Psoas muscle (tissue), 7 donors: ENCODE measurements at regions not wholly inside any gene's neighbourhood (a gene's known extent, or its start where the extent isn't known, plus 50 kb on each side); places are given as distances from the start of the nearest gene placed in this dataset.

Experiments
- ATAC-seq, 4 donors: fragments of 200-7000 bp; cut with Tn5 transposase; one replicate each; pipeline ENCODE4 v1.9.1; 2020; ENCODE audit warnings: moderate library complexity in 3 of 4, mild to moderate bottlenecking in 2 of 4
- DNase-seq, 2 donors: peaks; one replicate each; pipeline ENCODE4 v3.0.0-alpha.2; 2020
- H3K27ac ChIP-seq: fragments of 200-600 bp; one replicate; pipeline ENCODE4 v1.8.0; 2022
- H3K27me3 ChIP-seq, 3 donors: fragments of 200-600 bp in 1 of 3; one replicate each; pipeline versions ENCODE4 v1.6.1 to v1.8.0; 2013 to 2022; ENCODE audit warnings: low read length in 2 of 3, mild to moderate bottlenecking in 2 of 3, moderate library complexity in 1 of 3; ENCODE audit not compliant: insufficient read depth in 3 of 3
- H3K36me3 ChIP-seq, 2 donors: fragments of 200-600 bp in 1 of 2; one replicate each; pipeline versions ENCODE4 v1.6.1 to v1.8.0; 2013 to 2022; ENCODE audit warnings: low read depth in 1 of 2, mild to moderate bottlenecking in 1 of 2, moderate library complexity in 1 of 2; ENCODE audit not compliant: insufficient read depth in 1 of 2
- H3K4me1 ChIP-seq: fragments of 200-600 bp; one replicate; pipeline ENCODE4 v1.8.0; 2022
- H3K4me3 ChIP-seq: fragments of 200-600 bp; one replicate; pipeline ENCODE4 v1.8.0; 2022; ENCODE audit warnings: mild to moderate bottlenecking
- H3K9me3 ChIP-seq: fragments of 200-600 bp; one replicate; pipeline ENCODE4 v1.8.0; 2022
- CTCF ChIP-seq: fragments of 200-600 bp; IDR thresholded peaks from one replicate; pipeline ENCODE4 v1.8.0; 2022; ENCODE audit warnings: antibody characterized with exemption
- WGBS, 3 donors: extraction: QIAGEN DNeasy Blood & Tissue Kit; methylation state at CpG; one replicate each; pipeline versions ENCODE4 v1.1.6 to v1.1.7; 2013; 5-methylcytosine and 5-hydroxymethylcytosine counted together
- intact Hi-C, 2 donors: fragments of 100-400 bp; cut with DNase I; formaldehyde crosslinking; loops; one replicate each; pipeline versions ENCODE4 v1.11.0 to v1.14.2; 2022
- donor health status: healthy with polysubstance abuse.
- donor health status: DM: no; HTN: no; CAD: no; lungs with moderate emphysema.
- donor health status: Bipolar disorder and iron deficiency.
- donor health status: healthy.
- donor health status: DM: yes; HTN: yes; CAD: no.
- donor health status: DM: no; HTN: no; CAD: no.
- donor health status: DM: yes; HTN: yes; CAD: no.

GRCh38 chr15:62390791-62391640 lies 225.9 kb upstream of the C2CD4B start:
- Histone ChIP-seq H3K27ac (peak overlapping the region; percentile 94), H3K27me3 (no peaks in the 10 kb centered on the region), H3K4me3 (peak overlapping the region; percentile 85), H3K4me1 (peaks cover 23% of the 10 kb centered on the region), H3K36me3 (no peaks in the 10 kb centered on the region), H3K9me3 (no peaks in the 10 kb centered on the region)
- ATAC-seq (peak; percentile 45 to 71 (median 70)), DNase-seq (peak; percentile 50 to 79)
- no peak for TF ChIP-seq CTCF
- intact Hi-C loops = loop anchor here (2.0 to 10.0 kb wide), 7 partner anchors 41 to 351 kb away; no protein-coding TSS in a partner anchor
- whole genome bisulfite sequencing, 3 donors = 0% methylated on average over 56 to 62 of the region's 62 CpGs

- H3K27ac ChIP-seq = peak overlapping the region; percentile 94
- intact Hi-C loops = loop anchor here (2.0 to 10.0 kb wide), 7 partner anchors 41 to 351 kb away; no protein-coding TSS in a partner anchor
- H3K4me3 ChIP-seq = peak overlapping the region; percentile 85
- ATAC-seq (peak; percentile 81 to 85 (median 84)), DNase-seq (peak; percentile 72 to 86)
- peaks cover 23% of the 10 kb centered on the region for H3K4me1 ChIP-seq
- 0% methylated on average over 47 to 66 of the region's 66 CpGs for WGBS, 3 donors
- H3K9me3 ChIP-seq = no peaks in the 10 kb centered on the region
- TF ChIP-seq CTCF = peak; percentile 57
- no peaks in the 10 kb centered on the region for H3K36me3 ChIP-seq
- H3K27me3 ChIP-seq = no peaks in the 10 kb centered on the region
These were observed 226.7 kb upstream of the C2CD4B start for GRCh38 chr15:62391641-62392262.

- Histone ChIP-seq H3K9me3 (no peaks in the 10 kb centered on the region), H3K27me3 (no peaks in the 10 kb centered on the region), H3K4me1 (peaks cover 23% of the 10 kb centered on the region), H3K4me3 (peak overlapping the region; percentile 85), H3K36me3 (no peaks in the 10 kb centered on the region), H3K27ac (peak overlapping the region; percentile 94)
- ATAC-seq (peak; percentile 26 to 47 (median 32)), DNase-seq (peak; percentile 31 to 68)
- 8 to 26% (median 13%) methylated on average over 10 of the region's 10 CpGs for WGBS, 3 donors
- intact Hi-C loops = loop anchor here (5.0 to 10.0 kb wide), 6 partner anchors 40 to 350 kb away; no protein-coding TSS in a partner anchor
- no peak for TF ChIP-seq CTCF
These were observed 227.3 kb upstream of the C2CD4B start for GRCh38 chr15:62392376-62392775.

GRCh38 chr15:62393196-62393595 lies 228.1 kb upstream of the C2CD4B start:
- WGBS, 3 donors = 46 to 76% (median 47%) methylated on average over 4 of the region's 4 CpGs
- Histone ChIP-seq H3K36me3 (no peaks in the 10 kb centered on the region), H3K27me3 (no peaks in the 10 kb centered on the region), H3K4me1 (peaks cover 23% of the 10 kb centered on the region), H3K9me3 (no peaks in the 10 kb centered on the region), H3K27ac (peak overlapping the region; percentile 94), H3K4me3 (peak overlapping the region; percentile 85)
- intact Hi-C loops = loop anchor here (5.0 to 10.0 kb wide), 6 partner anchors 39 to 349 kb away; no protein-coding TSS in a partner anchor
- ATAC-seq (no peak), DNase-seq (no peak)
- TF ChIP-seq CTCF = no peak
